GM12878 (cell line): ENCODE measurements at regions not wholly inside any gene's neighbourhood (a gene's known extent, or its start where the extent isn't known, plus 50 kb on each side); places are given as distances from the start of the nearest gene placed in this dataset.

Experiments used
- ATAC-seq: fragments of 200-7000 bp; cut with Tn5 transposase; 3 replicates; pipeline ENCODE4 v1.9.1; 2020; ENCODE audit warnings: mild to moderate bottlenecking, moderate library complexity
- BruUV-seq: library from RNA; stranded (reverse); fragments of 400-500 nt; replicated peaks from 2 replicates; lab custom pipeline; 2021; lab: Mats Ljungman, UMichigan
- CTCF ChIA-PET: fragments of 300-600 bp; sonication (Branson Sonifier 250); formaldehyde crosslinking; extraction: SDS; loops from one replicate; lab custom pipeline; 2021; ENCODE audit warnings: inconsistent platforms; lab: Yijun Ruan, JAX
- POLR2A ChIA-PET: fragments of 350-600 bp; formaldehyde crosslinking; extraction: SDS; loops from one replicate; lab custom pipeline; 2021; ENCODE audit warnings: inconsistent platforms; lab: Charles Lee
- RAD21 ChIA-PET: fragments of 300-600 bp; sonication (Branson Sonifier 250); formaldehyde crosslinking; loops from one replicate; lab custom pipeline; 2023; ENCODE audit warnings: antibody characterized with exemption; ENCODE audit not compliant: unreplicated experiment; lab: Charles Lee
- SMC1A ChIA-PET: fragments of 300-600 bp; sonication (Branson Sonifier 250); formaldehyde crosslinking; loops from one replicate; lab custom pipeline; 2023; ENCODE audit not compliant: unreplicated experiment, uncharacterized antibody; lab: Charles Lee
- DNase-seq: peaks from one replicate; pipeline ENCODE4 v3.0.0-alpha.2; 2011; ENCODE audit warnings: low read depth, low spot score
- FAIRE-seq: peaks from 3 replicates; lab custom pipeline; 2011; peaks lifted over from hg19 to GRCh38; lab: Jason Lieb, UNC
- H2AFZ ChIP-seq: 2 replicates; pipeline ENCODE4 v1.6.0; 2011; ENCODE audit warnings: low read depth, low read length, control low read depth; ENCODE audit not compliant: control insufficient read depth
- H3K27ac ChIP-seq: 2 replicates; pipeline ENCODE4 v1.5.1; 2011; ENCODE audit warnings: control low read depth; ENCODE audit not compliant: control insufficient read depth, insufficient read depth
- H3K27me3 ChIP-seq, 2 experiments: replicated peaks in 1 of 2; 2 replicates each; pipeline versions ENCODE4 v1.6.0 to v1.6.1; 2011; ENCODE audit warnings: low read length in 1 of 2; ENCODE audit not compliant: control insufficient read depth in 2 of 2, insufficient read depth in 2 of 2
- H3K36me3 ChIP-seq, 2 experiments: 2 replicates each; pipeline ENCODE4 v1.5.1; 2011; ENCODE audit warnings: low read length in 1 of 2; ENCODE audit not compliant: control insufficient read depth in 2 of 2, insufficient read depth in 2 of 2
- H3K4me1 ChIP-seq: 2 replicates; pipeline ENCODE4 v1.6.1; 2011; ENCODE audit warnings: mild to moderate bottlenecking, low read length, moderate library complexity, mixed read lengths; ENCODE audit not compliant: control insufficient read depth, insufficient read depth
- H3K4me2 ChIP-seq: 2 replicates; pipeline ENCODE4 v1.6.0; 2011; ENCODE audit warnings: control low read depth; ENCODE audit not compliant: control insufficient read depth, insufficient read depth
- H3K4me3 ChIP-seq: fragments of 200-600 bp; sonication (generic); 2 replicates; pipeline ENCODE4 v1.5.1; 2016
- H3K79me2 ChIP-seq: 2 replicates; pipeline ENCODE4 v1.6.0; 2011; ENCODE audit warnings: low read length; ENCODE audit not compliant: control insufficient read depth, insufficient read depth
- H3K9ac ChIP-seq: 2 replicates; pipeline ENCODE4 v1.8.0; 2011; ENCODE audit warnings: low read length, control low read depth, mixed read lengths; ENCODE audit not compliant: control insufficient read depth, insufficient read depth
- H3K9me3 ChIP-seq: replicated peaks from 3 replicates; pipeline ENCODE4 v1.5.1; 2011; ENCODE audit warnings: mild to moderate bottlenecking, low read length; ENCODE audit not compliant: control insufficient read depth, insufficient read depth
- H4K20me1 ChIP-seq: 2 replicates; pipeline ENCODE4 v1.6.0; 2011; ENCODE audit not compliant: control insufficient read depth, insufficient read depth
- CBX5 ChIP-seq: sonication (generic); IDR thresholded peaks from 2 replicates; pipeline ENCODE4 v1.6.1; 2016; ENCODE audit warnings: low read depth, moderate library complexity, mild to moderate bottlenecking, inconsistent platforms
- EP300 ChIP-seq, 2 experiments: fragments of 150-350 bp in 1 of 2; IDR thresholded peaks; 2 replicates each; pipeline ENCODE4 v1.6.1; 2011 to 2012; ENCODE audit warnings: low read depth in 2 of 2, low read length in 2 of 2, borderline replicate concordance in 1 of 2, improper control_type of control experiment in 1 of 2, inconsistent platforms in 1 of 2; ENCODE audit not compliant: control insufficient read depth in 1 of 2
- IKZF2 ChIP-seq, 2 experiments: fragments of 450-650 bp; IDR thresholded peaks; 2 replicates each; pipeline ENCODE4 v1.6.1; 2017; ENCODE audit warnings: mild to moderate bottlenecking in 2 of 2, moderate library complexity in 2 of 2
- NFYA ChIP-seq: IDR thresholded peaks from 2 replicates; pipeline ENCODE4 v1.6.1; 2011; ENCODE audit warnings: low read depth, mild to moderate bottlenecking, low read length, improper control_type of control experiment, borderline replicate concordance
- PML ChIP-seq: IDR thresholded peaks from 2 replicates; pipeline ENCODE4 v1.6.1; 2012; ENCODE audit warnings: low read length, inconsistent platforms
- POLR2AphosphoS2 ChIP-seq: IDR thresholded peaks from 2 replicates; pipeline ENCODE4 v1.6.1; 2011; ENCODE audit warnings: low read depth, mild to moderate bottlenecking, low read length, improper control_type of control experiment, moderate library complexity
- SMC3 ChIP-seq: IDR thresholded peaks from 2 replicates; pipeline ENCODE4 v1.6.1; 2011; ENCODE audit warnings: low read length, improper control_type of control experiment, borderline replicate concordance
- SREBF1 ChIP-seq: IDR thresholded peaks from 2 replicates; pipeline ENCODE4 v1.6.1; 2012; ENCODE audit warnings: mild to moderate bottlenecking, low read length
- STAT1 ChIP-seq: fragments of 450-650 bp; conservative IDR thresholded peaks from 2 replicates; pipeline ENCODE4 v1.6.1; 2014; ENCODE audit warnings: antibody characterized with exemption, mild to moderate bottlenecking
- STAT3 ChIP-seq: IDR thresholded peaks from 2 replicates; pipeline ENCODE4 v1.6.1; 2011; ENCODE audit warnings: low read depth, low read length, improper control_type of control experiment
- YBX1 ChIP-seq: fragments of 450-650 bp; IDR thresholded peaks from 2 replicates; pipeline ENCODE4 v1.6.1; 2016; ENCODE audit warnings: antibody characterized with exemption
- ZNF24 ChIP-seq: fragments of 450-650 bp; IDR thresholded peaks from 2 replicates; pipeline ENCODE4 v1.6.1; 2017; ENCODE audit warnings: antibody characterized with exemption, mild to moderate bottlenecking
- WGBS: methylation state at CpG from one replicate; pipeline ENCODE4 v1.1.6; 2016; ENCODE audit warnings: low lambda C conversion rate; ENCODE audit not compliant: insufficient replicate concordance, insufficient coverage; ENCODE audit errors: missing lambda C conversion rate; 5-methylcytosine and 5-hydroxymethylcytosine counted together
- in situ Hi-C: fragments of 300-500 bp; cut with MboI; formaldehyde crosslinking; loops from 9 replicates; pipeline ENCODE4 v1.14.3; 2018; ENCODE audit warnings: mixed read lengths
- intact Hi-C: fragments of 100-400 bp; cut with micrococcal nuclease; formaldehyde crosslinking; loops from one replicate; pipeline ENCODE4 v1.14.2; 2022; ENCODE audit not compliant: unreplicated experiment
- TF ChIP-seq, protein P1 (sequence below), 3 experiments: IDR thresholded peaks in 2 of 3; conservative IDR thresholded peaks in 1 of 3; 2 replicates each; pipeline ENCODE4 v1.5.1; 2011; ENCODE audit warnings: low read depth in 3 of 3, low read length in 3 of 3, mild to moderate bottlenecking in 3 of 3, control low read depth in 2 of 3, moderate library complexity in 2 of 3, inconsistent platforms in 1 of 3, mixed read lengths in 1 of 3; ENCODE audit not compliant: control insufficient read depth in 2 of 3, insufficient read depth in 1 of 3; ENCODE audit errors: extremely low read depth in 1 of 3
- TF ChIP-seq, protein P2 (sequence below): fragments of 450-650 bp; IDR thresholded peaks from 2 replicates; pipeline ENCODE4 v1.6.1; 2018; ENCODE audit warnings: borderline replicate concordance, mild to moderate bottlenecking; ENCODE audit not compliant: partially characterized antibody
- TF ChIP-seq, protein P3 (sequence below): fragments of 450-650 bp; IDR thresholded peaks from 2 replicates; pipeline ENCODE4 v1.6.1; 2017; ENCODE audit warnings: low read depth, mild to moderate bottlenecking, moderate library complexity
- TF ChIP-seq, protein P4 (sequence below): fragments of 450-650 bp; IDR thresholded peaks from 2 replicates; pipeline ENCODE4 v1.6.1; 2017; ENCODE audit warnings: mild to moderate bottlenecking, low read depth, inconsistent platforms; ENCODE audit not compliant: poor library complexity, severe bottlenecking

DNA sequence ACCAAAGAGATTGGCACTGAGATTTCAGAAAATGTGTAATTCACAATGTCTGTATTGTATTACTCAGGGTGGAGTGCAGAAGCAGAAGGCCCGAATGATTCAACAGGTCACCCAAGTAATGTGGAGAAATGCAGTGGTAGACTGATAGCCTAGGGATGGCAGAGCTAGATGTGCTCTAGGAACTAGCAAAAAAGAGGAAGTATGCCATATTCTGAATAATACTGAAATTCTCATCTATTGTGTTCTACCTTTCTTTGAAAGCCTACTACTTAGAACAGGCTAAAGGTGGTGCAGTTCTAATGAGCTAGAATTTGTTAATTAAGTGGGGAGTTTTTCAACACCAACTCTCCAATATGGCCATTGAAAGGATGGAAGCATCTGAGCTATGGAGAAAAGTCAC, 1449.8 kb upstream of the MIR17HG start:
- Histone ChIP-seq H3K4me1 (no peaks in the 10 kb centered on the region), H3K9ac (no peak overlapping the region), H3K27ac (no peak overlapping the region), H3K79me2 (no peaks in the 10 kb centered on the region), H3K4me3 (no peak overlapping the region), H3K9me3 (no peaks in the 10 kb centered on the region), H3K27me3 (no peaks in the 10 kb centered on the region), H2AFZ (no peak overlapping the region), H3K36me3 (no peaks in the 10 kb centered on the region), H4K20me1 (no peaks in the 10 kb centered on the region), H3K4me2 (no peak overlapping the region)
- ChIA-PET RAD21 (no interaction called here), CTCF (no interaction called here), POLR2A (no interaction called here), SMC1A (interaction anchor here (1.0 kb wide), 1 partner anchor 10 kb away, joined by 3 read pairs; no protein-coding TSS in a partner anchor)
- peak; percentile 99 for ATAC-seq
- no peak for FAIRE-seq
- BruUV-seq = no TSS peak
- 33% methylated on average over 1 of the region's 1 CpG for WGBS
- DNase-seq = peak; percentile 4
- in situ Hi-C loops (no loop called here), intact Hi-C loops (no loop called here)
- TF ChIP-seq IKZF2 (IDR thresholded peaks at IDR 0.05) = peak in 1 of 2 experiments; percentile 61; a peak in 2 of 4 replicates
- TF ChIP-seq, protein P1, sequence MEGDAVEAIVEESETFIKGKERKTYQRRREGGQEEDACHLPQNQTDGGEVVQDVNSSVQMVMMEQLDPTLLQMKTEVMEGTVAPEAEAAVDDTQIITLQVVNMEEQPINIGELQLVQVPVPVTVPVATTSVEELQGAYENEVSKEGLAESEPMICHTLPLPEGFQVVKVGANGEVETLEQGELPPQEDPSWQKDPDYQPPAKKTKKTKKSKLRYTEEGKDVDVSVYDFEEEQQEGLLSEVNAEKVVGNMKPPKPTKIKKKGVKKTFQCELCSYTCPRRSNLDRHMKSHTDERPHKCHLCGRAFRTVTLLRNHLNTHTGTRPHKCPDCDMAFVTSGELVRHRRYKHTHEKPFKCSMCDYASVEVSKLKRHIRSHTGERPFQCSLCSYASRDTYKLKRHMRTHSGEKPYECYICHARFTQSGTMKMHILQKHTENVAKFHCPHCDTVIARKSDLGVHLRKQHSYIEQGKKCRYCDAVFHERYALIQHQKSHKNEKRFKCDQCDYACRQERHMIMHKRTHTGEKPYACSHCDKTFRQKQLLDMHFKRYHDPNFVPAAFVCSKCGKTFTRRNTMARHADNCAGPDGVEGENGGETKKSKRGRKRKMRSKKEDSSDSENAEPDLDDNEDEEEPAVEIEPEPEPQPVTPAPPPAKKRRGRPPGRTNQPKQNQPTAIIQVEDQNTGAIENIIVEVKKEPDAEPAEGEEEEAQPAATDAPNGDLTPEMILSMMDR (IDR thresholded peaks at IDR 0.05 in 2 of 3, conservative IDR thresholded peaks at IDR 0.05 in 1 of 3; ENCODE audit: control insufficient read depth in 2 of 3, extremely low read depth in 1 of 3, insufficient read depth in 1 of 3, low read depth in 3 of 3, low read length in 3 of 3) = 0 out of 6 replicates have a peak, but pooled peaks of 1 of the 3 experiments have one; percentile 2
- TF ChIP-seq SREBF1 = no peak
- no peak for TF ChIP-seq STAT1
- TF ChIP-seq STAT3 = no peak
- TF ChIP-seq CBX5 = no peak
- TF ChIP-seq, protein P2, sequence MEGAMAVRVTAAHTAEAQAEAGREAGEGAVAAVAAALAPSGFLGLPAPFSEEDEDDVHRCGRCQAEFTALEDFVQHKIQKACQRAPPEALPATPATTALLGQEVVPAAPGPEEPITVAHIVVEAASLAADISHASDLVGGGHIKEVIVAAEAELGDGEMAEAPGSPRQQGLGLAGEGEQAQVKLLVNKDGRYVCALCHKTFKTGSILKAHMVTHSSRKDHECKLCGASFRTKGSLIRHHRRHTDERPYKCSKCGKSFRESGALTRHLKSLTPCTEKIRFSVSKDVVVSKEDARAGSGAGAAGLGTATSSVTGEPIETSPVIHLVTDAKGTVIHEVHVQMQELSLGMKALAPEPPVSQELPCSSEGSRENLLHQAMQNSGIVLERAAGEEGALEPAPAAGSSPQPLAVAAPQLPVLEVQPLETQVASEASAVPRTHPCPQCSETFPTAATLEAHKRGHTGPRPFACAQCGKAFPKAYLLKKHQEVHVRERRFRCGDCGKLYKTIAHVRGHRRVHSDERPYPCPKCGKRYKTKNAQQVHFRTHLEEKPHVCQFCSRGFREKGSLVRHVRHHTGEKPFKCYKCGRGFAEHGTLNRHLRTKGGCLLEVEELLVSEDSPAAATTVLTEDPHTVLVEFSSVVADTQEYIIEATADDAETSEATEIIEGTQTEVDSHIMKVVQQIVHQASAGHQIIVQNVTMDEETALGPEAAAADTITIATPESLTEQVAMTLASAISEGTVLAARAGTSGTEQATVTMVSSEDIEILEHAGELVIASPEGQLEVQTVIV = no peak
- TF ChIP-seq NFYA = no peak
- TF ChIP-seq, protein P3, sequence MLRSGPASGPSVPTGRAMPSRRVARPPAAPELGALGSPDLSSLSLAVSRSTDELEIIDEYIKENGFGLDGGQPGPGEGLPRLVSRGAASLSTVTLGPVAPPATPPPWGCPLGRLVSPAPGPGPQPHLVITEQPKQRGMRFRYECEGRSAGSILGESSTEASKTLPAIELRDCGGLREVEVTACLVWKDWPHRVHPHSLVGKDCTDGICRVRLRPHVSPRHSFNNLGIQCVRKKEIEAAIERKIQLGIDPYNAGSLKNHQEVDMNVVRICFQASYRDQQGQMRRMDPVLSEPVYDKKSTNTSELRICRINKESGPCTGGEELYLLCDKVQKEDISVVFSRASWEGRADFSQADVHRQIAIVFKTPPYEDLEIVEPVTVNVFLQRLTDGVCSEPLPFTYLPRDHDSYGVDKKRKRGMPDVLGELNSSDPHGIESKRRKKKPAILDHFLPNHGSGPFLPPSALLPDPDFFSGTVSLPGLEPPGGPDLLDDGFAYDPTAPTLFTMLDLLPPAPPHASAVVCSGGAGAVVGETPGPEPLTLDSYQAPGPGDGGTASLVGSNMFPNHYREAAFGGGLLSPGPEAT = peak; percentile 37; the same call in 1 of the 2 replicates
- no peak for TF ChIP-seq YBX1
- TF ChIP-seq EP300 (IDR thresholded peaks at IDR 0.05; ENCODE audit: borderline replicate concordance in 1 of 2, control insufficient read depth in 1 of 2, low read depth in 2 of 2, low read length in 2 of 2) = peak in 1 of 2 experiments; percentile 56; a peak in 1 of 4 replicates
- TF ChIP-seq SMC3 = no peak
- no peak for TF ChIP-seq POLR2AphosphoS2
- no peak for TF ChIP-seq ZNF24
- TF ChIP-seq, protein P4, sequence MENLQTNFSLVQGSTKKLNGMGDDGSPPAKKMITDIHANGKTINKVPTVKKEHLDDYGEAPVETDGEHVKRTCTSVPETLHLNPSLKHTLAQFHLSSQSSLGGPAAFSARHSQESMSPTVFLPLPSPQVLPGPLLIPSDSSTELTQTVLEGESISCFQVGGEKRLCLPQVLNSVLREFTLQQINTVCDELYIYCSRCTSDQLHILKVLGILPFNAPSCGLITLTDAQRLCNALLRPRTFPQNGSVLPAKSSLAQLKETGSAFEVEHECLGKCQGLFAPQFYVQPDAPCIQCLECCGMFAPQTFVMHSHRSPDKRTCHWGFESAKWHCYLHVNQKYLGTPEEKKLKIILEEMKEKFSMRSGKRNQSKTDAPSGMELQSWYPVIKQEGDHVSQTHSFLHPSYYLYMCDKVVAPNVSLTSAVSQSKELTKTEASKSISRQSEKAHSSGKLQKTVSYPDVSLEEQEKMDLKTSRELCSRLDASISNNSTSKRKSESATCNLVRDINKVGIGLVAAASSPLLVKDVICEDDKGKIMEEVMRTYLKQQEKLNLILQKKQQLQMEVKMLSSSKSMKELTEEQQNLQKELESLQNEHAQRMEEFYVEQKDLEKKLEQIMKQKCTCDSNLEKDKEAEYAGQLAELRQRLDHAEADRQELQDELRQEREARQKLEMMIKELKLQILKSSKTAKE = no peak
- TF ChIP-seq PML = no peak
